Head of caudate nucleus (tissue), 42 donors: ENCODE measurements at regions not wholly inside any gene's neighbourhood (a gene's known extent, or its start where the extent isn't known, plus 50 kb on each side); places are given as distances from the start of the nearest gene placed in this dataset.

Experiments
- DNase-seq, 42 donors: peaks; one replicate each; pipeline versions ENCODE4 v3.0.0 to v3.0.0-alpha.2; 2020 to 2021; ENCODE audit warnings: mixed read lengths in 7 of 42
- intact Hi-C: fragments of 100-400 bp; cut with DNase I; formaldehyde crosslinking; loops from one replicate; pipeline ENCODE4 v1.15.0; 2022

GRCh38 chr1:224873434-224874369 is 55.8 kb upstream of the DNAH14 start:
- intact Hi-C loops: no loop called here
- peak in 3 of 42 donors; percentile 5 to 26 (median 14) for DNase-seq

GRCh38 chr1:224874775-224875174 is 54.7 kb upstream of the DNAH14 start:
- intact Hi-C loops: no loop called here

GRCh38 chr1:224879162-224879803 is 50.2 kb upstream of the DNAH14 start:
- intact Hi-C loops: no loop called here
- peak in 6 of 42 donors; percentile 5 to 32 (median 17) for DNase-seq

More at GRCh38 chr1:224874775-224875174, 54.7 kb upstream of the DNAH14 start:
- no peak for DNase-seq
